ENCODE measurements at regions not wholly inside any gene's neighbourhood (a gene's known extent, or its start where the extent isn't known, plus 50 kb on each side); places are given as distances from the start of the nearest gene placed in this dataset.
"Not testable (repeated sequence)": the region's sequence is repeated elsewhere in the genome, so short reads cannot be mapped to it uniquely, and the experiment has no call there.

DNA sequence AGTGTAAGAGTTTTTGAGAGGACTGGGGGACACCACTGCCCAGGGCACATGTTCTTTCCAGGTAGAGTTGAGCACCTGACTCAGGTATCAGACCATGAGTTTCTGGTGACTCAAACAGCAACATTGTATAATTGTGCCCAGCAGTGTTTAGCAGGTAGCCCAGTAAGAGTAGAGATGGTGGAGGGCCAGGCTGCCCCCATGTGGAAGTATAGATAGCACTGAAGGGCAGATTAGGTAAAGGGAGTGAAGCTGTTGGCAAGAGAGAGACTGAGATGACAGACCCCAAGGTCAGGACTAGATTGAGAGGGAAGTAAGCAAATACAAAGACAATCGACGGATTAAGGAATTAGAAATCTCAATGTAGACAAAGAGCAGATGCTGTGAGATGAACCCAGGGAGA, 74.6 kb downstream of the TRIM42 start:
- no peak for DNase-seq (ENCODE audit: low spot score)

DNA sequence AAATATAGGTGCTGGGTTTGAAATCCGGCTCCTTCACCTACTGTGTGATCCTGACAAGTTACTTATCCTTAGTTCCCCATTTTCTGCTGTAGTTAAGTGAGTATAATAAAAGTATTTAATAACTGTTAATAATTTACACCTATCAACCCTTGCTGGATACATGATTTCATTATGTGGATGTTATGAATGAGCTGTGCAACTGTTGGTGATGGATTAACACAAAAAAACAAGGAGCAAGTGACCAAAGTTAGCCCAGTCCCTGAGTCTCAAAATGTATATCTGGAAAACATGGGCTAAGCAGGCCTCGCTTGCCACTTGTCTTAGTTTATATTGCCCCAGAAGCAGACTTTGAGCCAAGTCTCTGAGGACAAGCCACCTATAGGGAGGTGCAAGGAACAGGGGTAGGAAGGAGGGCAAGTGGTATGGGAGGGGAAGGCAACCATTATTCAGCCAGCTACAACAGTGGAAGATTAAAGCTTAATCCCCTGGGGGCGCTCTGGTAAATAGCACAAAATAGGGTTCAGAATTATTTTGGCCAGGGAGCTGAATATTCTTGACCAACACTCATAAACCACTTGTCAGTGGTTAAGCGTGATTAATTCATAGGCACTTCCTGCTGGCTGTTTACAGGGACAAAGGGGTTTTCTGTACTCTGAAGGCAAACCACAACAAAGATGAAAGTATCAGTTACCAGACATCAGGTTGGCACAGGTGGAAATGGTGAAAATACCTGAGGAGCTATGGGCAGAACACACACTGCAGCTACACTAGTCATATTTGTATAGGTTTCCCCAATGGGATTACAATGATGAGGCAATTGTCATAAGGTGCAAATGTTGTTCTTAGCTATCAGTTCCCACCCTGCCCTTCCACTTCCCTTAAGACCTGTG, 76.2 kb downstream of the TRIM42 start:
- DNase-seq (ENCODE audit: low spot score): no peak

DNA sequence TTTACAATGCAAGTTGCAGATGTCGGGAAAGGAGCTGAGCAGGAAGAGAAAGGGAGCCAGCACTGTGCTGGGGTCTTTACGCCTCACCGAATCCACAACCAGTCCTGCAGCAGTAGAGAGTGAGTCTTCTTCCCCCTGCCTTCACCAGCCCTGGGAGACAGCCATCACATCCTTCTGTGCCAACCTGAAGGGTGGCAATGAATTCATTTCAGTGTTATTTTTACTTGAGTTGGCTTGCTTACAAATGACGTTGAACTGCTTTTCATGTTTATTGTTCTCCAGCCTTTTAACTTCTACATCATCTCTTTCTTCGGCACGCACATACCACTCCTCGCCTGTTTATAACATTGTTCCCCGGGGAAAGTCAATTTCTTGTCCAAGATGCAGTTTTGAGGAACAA, 77.1 kb downstream of the TRIM42 start:
- no peak for DNase-seq (ENCODE audit: low spot score)

DNA sequence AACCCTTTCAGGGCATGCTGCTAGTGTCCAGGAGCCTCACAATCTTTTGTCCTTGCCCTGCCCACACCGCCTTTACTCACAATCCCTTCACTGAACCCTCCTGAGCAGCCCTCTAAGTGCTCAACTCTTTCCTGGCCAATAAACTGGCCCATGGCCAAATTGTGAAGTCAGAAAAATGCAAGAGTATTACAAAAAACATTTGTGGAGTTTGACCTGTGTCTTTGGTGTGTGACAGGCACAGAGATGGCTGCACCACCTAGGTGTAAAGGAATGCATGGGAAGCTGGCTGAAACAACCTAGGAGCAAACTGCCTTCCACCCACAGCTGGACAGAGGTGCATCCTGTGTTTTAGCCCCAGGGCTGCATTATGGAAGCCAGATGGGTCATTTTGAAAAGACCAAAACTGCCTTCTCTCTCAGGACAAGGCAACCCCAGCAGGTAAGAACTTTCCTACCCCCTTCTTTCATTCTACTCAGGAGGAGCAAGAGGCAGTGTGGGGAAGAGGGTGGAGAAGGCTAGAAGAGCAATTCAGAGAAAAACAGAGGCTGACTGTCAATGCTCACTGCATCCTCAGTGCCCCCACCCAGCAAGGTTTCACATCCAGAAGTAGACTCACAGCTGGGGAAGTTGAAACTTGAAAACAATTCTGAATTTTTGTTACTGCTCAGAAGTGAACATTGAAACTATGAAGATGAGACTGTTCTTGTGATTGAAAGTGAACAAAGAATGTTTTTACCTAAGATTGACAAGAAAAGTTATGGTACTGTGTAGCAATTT, 78.6 kb downstream of the TRIM42 start:
- DNase-seq (ENCODE audit: low spot score): no peak

DNA sequence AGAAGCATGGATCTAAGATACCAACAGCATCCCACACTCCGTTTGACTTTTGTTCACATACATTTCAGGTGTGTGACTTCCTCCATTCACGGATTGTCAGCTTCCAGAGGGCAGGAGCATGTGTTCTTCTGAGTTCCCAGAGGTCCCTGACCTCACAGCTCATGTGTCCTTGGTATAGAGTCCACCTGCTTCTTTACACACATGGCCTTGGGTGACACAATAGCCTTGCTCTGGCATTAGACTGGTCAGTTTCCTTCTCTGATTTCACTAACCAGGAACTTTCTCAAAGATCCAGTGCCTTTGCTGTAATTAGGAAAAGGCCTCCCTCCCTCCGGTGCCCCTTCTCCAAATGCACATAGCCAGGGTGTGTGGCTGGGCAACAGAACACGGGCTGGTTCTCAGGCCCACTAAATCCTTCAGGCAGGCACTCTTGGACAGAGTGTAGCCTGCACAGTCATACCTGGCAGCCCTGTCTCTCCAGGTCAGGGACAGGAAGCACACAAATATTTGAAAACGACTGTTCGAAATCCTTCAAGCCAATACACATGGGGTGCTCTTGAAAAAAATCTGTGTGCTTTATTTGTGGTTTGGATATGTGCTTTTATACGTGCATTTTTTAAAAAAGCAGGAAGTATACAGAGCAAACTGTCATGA, 81.1 kb downstream of the TRIM42 start:
- DNase-seq (ENCODE audit: low spot score): no peak

DNA sequence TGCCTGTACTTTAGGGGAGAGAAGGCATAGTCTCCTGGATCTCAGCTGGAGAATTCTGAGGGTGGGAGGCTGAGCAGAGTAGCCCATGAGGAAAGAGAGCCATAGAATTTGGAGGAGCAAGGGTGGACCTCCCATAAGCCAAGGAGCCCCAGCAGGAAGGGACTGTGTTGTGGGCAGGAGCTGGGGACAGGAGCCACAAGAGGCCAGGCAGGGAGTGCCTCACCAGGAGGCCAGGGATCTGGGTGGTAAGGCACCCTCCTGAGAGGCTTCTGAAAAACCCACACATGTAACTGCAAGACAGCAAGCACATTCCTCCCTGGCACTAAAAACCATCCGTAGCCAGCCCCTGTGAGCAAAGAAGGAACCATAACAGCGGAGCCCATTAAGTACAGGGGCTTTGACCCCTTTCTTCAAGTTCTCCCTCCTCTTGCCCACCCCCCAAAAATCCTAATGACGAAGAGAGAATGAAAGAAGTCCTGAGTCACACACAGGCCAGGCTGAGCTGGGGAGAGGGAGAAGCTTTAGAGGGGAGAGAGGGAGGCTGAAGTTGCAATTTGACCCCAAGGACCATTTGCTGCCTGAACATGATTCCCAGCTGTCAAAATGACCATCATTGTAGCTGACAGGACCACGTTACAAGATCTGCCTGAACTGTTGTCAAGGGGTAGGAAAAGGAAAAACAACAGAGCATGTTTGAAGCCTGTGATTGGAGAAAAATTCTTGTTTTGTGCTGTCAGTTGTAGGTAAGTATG, 82.6 kb downstream of the TRIM42 start:
- no peak for DNase-seq (ENCODE audit: low spot score)

DNA sequence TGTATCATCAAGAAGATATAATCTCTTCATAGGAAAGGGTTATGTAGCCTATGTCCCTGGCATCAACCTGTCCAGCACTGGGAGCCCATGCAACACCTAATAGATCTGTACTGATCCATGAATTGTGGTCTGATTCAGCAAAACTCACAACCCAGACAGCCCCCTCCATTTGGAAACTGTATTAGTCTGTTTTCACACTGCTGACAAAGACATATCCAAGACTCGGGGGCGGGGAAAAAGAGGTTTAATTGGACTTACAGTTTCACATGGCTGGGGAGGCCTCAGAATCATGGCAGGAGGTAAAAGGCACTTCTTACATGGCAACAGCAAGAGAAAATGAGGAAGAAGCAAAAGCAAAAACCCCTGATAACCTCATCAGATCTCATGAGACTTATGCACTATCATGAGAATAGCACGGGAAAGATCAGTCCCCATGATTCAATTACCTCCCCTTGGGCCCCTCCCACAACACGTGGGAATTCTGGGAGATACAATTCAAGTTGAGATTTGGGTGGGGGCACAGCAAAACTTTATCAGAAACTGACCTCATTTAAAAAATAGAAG, 83.3 kb downstream of the TRIM42 start:
- DNase-seq (ENCODE audit: low spot score): no peak

DNA sequence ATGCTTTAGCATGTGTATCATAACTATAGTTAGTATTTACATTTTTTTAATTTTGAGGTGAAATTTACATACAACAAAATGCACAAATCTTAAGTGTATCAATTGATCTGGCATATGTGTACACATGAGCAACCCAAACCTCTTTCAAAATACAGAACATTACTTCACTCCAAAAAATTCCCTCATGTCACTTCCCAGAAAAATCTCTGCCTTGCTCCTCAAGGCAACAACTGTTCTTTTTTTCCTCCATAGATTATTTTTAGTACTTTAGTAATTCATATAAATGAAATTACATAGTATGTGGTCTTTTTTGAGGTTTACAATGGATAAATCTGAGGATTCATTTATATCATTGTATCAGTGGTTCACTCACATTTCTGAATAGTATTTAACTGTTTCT, 84.9 kb downstream of the TRIM42 start:
- DNase-seq (ENCODE audit: low spot score): no peak

DNA sequence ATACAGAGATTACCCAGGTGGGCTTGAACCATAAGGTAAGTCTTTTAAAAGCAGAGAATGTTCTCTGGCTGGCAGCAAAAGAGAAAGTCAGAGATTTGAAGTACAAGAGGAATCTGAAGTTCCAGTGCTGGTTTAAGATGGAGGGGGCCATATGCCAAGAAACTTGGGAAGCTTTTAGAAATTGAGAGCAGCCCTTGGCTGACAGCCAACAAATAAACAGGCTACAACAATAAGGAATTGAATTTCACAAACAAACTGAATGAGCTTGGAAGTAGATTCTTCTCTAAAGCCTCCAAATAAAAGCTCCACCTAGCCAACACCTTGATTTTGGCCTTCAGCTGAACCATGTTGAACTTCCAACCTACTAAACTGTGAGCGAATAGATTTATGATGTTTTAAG, 85.7 kb downstream of the TRIM42 start:
- DNase-seq (ENCODE audit: low spot score): no peak

DNA sequence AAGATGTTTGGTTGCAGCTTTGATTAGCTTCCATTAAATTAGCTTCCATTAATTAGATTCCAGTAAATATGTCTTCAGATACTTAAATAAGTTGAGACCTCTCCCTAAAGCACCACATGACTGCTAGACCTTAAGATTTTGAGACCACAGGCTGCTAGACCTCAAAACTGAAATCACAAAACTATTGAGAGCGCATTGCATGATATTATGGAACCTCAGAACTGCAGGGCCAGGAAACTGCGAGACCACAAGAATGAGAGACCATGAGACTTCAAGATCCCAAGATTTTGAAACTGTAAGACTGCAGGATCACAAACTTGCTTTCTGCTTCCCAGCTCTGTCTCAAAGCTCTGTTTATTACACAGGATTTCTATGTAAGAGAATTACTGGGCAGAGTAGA, 87.4 kb downstream of the TRIM42 start:
- no peak for DNase-seq (ENCODE audit: low spot score)

DNA sequence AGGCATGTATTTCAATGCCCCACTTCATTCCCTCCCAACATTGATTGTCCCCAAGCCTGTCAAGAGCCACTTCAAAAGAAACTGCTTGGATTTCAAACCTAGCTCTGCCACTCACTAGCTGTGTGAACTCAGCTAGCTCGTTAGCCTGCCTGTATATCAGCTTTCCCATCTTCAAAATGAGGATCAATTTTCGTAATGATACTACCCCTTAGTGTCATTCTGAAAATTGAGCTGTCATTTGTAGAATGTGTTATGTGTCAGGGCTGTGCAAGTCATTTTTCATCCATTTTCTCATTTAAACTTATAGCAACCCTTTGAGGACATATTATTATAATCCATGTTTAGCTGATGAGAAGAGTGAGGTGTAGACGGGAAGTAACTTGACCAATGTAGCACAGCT, 88.6 kb downstream of the TRIM42 start:
- peak; percentile 61 for DNase-seq (ENCODE audit: low spot score)

DNA sequence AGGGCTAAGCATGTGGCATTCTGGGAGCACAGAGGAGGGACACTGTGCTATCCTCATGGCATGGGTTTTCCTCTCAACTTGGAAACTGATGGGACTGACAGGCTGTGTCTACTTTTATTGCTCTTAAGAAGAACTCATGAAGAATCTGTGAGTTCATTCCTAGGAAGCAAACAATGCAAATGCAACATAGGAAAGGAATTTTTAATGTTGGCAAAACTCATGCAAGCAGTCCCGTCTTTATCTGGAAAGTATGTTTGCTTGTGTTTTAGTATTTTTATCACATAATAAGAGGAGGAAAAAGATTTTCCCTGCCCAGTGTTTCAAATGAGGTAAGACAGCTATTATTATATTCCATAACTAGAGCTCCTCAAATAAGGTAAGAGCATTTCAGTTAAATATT, 89.7 kb downstream of the TRIM42 start:
- no peak for DNase-seq (ENCODE audit: low spot score)

DNA sequence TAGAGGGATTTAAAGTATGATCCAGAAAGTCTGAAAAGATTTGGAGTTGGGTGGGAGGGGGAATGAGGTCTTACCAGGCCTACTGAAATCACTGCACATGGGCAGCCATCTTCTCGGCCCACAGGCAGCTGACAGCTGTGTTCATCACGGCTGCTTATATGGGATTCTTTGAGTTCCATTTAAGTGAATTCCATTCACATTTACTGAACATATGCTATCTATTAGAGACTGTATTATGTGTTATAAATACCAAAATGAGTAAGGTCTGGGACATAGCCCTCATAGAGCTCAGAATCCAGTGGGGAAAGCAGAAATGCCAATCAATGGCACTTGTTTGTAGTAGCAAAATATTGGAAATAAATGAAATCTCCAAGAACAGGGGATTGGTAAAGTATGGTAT, 91.1 kb downstream of the TRIM42 start:
- no peak for DNase-seq (ENCODE audit: low spot score)

DNA sequence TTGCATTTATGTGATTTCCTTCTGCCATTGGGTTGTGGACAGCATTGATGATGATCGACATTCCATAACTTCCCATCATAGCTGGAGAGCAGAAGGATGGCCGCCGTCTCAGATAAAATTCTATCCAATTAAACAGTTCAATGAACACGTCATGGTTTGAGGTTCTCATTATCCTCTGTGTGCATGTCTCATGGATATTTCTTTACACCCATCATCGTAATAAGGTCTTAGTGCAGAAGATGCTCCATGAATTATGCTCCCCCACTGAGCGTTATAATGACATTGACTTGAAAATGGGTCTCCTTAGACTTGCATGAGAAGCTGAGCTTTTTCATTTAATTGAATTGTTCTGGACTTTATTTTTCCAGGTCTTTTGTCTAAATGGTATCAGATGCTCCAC, 92.1 kb downstream of the TRIM42 start:
- no peak for DNase-seq (ENCODE audit: low spot score)

DNA sequence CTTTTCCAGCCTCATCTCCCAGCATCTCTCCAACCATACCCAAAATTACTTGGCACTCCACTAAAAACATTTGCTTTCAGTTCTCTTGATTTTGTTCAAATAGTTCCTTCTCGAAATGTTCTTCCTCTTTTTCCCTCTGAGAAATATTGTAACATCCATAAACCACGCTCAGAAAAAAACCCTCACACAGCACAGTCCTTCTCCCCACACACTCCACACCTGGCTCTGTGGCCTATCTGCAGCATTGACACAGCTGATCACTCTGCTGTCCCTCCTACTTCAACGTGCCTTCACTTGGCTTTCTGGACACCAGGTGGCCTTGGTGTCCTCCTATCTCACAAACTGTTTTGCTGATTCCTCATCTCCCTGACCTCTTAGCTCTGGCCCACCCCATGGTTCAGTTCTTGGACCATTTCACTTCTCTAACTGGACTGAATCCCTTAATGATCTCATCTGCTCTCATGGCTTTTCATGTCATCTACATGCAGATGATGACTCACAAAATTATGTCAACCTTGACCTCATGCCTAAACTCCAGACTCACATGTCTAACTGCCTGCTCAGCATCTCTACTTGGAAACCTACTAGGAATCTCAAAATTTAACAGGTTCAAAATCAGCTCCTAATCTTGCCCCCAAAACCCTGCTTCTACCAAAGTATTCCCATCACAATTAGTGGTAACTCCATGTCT, 93.3 kb downstream of the TRIM42 start:
- DNase-seq (ENCODE audit: low spot score): no peak

DNA sequence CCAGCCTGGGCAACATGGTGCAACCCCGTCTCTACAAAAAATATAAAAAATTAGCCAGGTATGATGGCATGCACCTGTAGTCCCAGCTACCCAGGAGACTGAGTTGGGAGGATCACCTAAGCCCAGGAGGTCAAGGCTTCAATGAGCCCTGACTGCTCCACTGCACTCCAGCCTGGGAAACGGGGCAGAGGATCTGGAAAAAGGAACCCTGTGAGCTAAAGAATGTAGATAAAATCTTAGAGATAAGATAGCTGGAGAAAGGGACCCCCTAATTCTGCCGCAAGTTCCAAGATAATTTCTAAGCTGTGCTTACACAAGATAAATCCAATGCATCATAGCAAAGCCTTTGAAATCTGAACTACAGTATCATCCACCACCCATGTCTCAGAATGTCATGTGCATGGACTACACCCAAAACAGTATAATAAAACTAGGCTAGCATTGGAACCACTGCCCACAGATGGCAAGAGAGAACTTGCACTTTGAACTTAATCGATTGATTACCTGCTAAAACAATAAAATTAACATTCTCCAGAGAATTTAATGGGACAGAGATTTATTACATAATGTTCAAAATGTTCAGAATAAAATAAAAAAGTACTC, 99.9 kb downstream of the TRIM42 start:
- DNase-seq (ENCODE audit: low spot score): no peak

DNA sequence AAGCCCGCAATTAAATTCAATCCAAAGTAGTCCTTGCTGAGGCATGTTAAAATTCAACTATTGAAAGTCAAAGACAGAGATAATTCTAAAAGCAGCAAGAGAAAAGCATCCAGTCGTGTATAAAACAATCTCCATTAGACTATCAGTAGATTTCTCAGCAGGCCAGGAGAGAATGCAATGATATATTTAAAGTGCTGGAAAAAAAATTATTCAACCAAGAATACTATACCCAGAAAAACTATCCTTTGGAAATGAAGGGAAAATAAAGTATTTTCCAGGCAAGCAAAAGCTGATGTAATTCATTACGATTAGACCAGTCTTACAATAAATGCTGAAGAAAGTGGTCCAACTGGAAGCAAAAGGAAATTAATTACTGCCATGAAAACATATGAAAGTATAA, 113.5 kb downstream of the TRIM42 start:
- DNase-seq (ENCODE audit: low spot score): no peak

DNA sequence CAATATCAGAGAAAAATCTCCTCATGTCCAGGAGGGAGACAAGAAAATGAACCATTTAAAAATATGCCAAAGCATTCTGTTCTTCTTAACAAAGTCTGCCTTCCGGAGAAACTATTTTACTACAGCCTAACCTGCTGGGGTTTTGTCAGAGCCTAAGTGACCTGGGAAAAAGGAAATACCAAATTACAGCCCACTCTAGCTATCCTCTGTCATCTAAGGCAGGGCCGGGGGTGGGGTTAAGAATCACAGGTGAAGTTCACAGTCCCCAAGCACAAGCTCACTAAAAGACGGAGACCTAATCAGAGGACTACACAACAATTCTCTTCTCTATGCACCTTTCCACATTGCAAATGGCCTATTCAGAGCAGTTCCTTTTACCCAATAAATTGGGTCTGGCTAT, 116.6 kb downstream of the TRIM42 start:
- no peak for DNase-seq (ENCODE audit: low spot score)

DNA sequence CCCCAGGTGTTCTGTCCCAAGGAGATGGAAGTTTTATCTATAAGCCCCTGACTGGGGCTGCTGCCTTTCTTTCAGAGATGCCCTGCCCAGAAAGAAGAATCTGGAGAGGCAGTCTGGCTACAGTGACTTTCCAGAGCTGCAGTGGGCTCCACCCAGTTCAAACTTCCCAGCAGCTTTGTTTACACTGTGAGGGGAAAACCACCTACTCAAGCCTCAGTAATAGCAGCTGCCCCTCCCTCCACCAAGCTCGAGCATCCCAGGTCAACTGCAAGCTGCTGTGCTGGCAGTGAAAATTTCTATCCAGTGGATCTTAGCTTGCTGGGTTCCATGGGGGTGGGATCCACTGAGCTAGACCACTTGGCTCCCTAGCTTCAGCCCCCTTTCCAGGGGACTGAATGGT, 125.0 kb downstream of the TRIM42 start:
- not testable (repeated sequence) for DNase-seq (ENCODE audit: low spot score)

DNA sequence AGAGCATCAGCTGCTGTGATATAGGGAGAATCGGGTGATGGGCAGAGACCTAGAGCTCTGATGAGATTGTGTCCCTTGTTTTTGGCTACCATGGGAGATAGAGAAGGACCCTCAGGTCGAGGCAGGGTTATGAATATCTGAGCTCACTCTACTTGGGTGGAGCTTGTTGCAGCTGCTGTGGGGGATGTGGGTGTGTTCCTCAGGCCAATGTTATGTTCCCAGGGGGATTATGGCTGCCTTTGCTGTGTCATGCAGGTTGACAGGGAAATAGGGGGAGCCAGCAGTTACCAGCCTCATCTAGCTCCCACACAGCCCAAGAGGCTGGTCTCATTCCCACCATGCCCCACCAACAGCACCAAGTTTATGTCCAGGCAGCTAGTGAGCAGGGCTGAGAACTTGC, 131.5 kb downstream of the TRIM42 start:
- DNase-seq (ENCODE audit: low spot score): no peak
